IMR-90 (cell line): ENCODE measurements at regions not wholly inside any gene's neighbourhood (a gene's known extent, or its start where the extent isn't known, plus 50 kb on each side); places are given as distances from the start of the nearest gene placed in this dataset.

Source experiments
- MXI1 ChIP-seq: IDR thresholded peaks from 2 replicates; pipeline ENCODE4 v1.6.1; 2012; ENCODE audit warnings: low read depth, mild to moderate bottlenecking, low read length, moderate library complexity, borderline replicate concordance
- USF2 ChIP-seq: fragments of 150-350 bp; IDR thresholded peaks from 2 replicates; pipeline ENCODE4 v1.6.1; 2017; ENCODE audit warnings: mild to moderate bottlenecking, antibody characterized with exemption, low read length, low read depth

- TF ChIP-seq MXI1: no peak
- no peak for TF ChIP-seq USF2
These were observed 148.1 kb upstream of the RUNX1 start for GRCh38 chr21:35197191-35197590.
